ENCODE measurements at regions not wholly inside any gene's neighbourhood (a gene's known extent, or its start where the extent isn't known, plus 50 kb on each side); places are given as distances from the start of the nearest gene placed in this dataset.

DNA sequence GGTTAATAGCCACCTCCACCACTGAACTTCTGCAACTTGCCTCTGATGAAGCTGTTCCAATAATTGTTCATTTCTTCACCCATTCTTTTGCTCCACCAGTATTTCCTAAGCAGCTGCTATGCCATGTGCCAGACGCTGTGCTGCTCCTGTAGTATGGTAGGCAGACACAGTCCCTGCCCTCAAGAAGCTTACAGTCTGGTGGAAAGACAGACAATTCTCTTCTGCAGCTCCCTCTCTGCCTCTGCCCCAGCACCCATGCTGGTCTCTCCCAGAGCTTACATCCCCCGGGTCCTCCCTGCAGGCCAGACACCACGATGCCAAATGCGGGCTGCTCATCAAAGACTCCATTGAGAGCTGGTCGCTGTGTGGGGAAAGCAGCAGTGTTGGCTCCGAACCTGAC is 111.6 kb upstream of the ESRRB start:
- TF ChIP-seq, protein P1, sequence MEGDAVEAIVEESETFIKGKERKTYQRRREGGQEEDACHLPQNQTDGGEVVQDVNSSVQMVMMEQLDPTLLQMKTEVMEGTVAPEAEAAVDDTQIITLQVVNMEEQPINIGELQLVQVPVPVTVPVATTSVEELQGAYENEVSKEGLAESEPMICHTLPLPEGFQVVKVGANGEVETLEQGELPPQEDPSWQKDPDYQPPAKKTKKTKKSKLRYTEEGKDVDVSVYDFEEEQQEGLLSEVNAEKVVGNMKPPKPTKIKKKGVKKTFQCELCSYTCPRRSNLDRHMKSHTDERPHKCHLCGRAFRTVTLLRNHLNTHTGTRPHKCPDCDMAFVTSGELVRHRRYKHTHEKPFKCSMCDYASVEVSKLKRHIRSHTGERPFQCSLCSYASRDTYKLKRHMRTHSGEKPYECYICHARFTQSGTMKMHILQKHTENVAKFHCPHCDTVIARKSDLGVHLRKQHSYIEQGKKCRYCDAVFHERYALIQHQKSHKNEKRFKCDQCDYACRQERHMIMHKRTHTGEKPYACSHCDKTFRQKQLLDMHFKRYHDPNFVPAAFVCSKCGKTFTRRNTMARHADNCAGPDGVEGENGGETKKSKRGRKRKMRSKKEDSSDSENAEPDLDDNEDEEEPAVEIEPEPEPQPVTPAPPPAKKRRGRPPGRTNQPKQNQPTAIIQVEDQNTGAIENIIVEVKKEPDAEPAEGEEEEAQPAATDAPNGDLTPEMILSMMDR (IDR thresholded peaks at IDR 0.05; ENCODE audit: low read depth, low read length, missing control alignments): no peak
- DNase-seq (ENCODE audit: low read depth): no peak
- no peak overlapping the region for H3K4me3 ChIP-seq (ENCODE audit: low read depth, low read length)

DNA sequence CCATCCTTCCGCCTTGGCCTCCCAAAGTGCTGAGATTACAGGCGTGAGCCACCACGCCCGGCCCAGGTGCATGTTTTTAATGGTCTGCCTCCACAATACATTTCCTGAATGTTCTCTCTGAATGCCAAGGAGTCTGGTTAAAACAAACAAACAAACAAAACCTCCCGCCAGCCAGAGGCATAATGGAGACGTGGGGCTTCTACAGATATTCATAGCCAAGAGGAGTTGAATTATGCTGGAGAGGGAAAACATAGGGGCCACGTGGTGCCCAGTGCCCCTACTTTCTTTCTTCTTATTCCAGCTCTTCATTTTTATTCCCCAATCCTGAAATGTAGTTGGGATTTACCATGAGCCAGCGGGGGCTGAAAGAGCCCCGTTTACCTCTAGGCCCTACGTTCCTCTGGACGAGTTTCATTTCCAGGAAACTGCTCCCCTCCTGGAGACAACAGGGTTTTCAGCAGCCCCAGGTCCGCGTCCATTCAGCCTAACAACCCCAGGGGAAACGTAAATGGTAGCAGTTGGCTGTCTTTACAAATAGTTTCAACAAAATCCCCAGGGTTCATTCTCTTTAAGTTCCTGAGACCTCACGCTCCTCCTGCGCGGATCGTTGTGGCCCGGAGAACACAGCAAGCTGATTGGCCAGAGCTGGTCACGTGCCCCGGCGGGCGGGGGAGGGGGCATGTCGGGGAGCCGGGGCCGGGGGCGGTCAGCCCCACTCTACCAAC is 108.5 kb upstream of the ESRRB start:
- TF ChIP-seq, protein P1 (IDR thresholded peaks at IDR 0.05; ENCODE audit: low read depth, low read length, missing control alignments): no peak
- peak overlapping the region; percentile 38 for H3K4me3 ChIP-seq (ENCODE audit: low read depth, low read length)
- no peak for DNase-seq (ENCODE audit: low read depth)

DNA sequence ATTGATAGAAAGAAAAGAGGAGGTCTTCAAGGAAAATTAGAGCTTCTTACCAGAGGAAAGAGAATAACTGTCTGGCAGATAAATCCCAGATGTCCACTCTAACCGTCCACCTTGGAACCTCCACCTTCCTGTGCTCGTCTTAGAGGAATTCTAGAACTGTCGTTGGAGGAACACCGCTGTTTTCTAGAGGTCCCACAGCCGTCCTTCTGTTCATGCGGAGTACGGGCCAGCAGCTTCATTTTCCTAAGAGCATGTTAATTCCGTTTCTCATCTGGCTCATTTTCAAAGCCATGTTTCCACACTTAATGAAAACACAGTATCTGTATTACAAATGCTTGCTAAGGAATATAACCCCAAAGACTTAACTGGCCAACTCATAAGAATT is 107.9 kb upstream of the ESRRB start:
- TF ChIP-seq, protein P1 (IDR thresholded peaks at IDR 0.05; ENCODE audit: low read depth, low read length, missing control alignments): no peak
- peak overlapping the region; percentile 16; the same call in 1 of the 2 replicates for H3K4me3 ChIP-seq (ENCODE audit: low read depth, low read length)
- DNase-seq (ENCODE audit: low read depth): no peak

DNA sequence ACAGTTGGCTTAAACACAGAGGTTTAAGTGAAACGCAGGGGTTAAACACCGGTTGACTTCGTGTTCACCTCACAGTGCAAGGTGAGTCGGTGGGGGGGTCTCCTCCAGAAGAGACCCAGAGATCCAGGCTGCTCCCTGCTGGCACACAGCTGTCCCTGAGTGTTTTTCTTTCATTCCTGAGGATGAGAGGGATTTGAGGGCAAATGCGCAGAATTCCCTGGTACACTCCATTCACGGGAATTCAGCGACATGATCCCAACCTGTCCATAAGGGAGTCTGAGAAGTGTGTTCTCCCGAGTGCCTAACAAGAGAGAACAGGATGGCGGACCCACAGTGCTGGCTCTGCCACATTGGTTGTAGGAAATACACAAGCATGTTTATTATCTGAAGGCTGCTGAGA is 107.2 kb upstream of the ESRRB start:
- TF ChIP-seq, protein P1 (IDR thresholded peaks at IDR 0.05; ENCODE audit: low read depth, low read length, missing control alignments): no peak
- H3K4me3 ChIP-seq (ENCODE audit: low read depth, low read length): no peak overlapping the region
- DNase-seq (ENCODE audit: low read depth): no peak

DNA sequence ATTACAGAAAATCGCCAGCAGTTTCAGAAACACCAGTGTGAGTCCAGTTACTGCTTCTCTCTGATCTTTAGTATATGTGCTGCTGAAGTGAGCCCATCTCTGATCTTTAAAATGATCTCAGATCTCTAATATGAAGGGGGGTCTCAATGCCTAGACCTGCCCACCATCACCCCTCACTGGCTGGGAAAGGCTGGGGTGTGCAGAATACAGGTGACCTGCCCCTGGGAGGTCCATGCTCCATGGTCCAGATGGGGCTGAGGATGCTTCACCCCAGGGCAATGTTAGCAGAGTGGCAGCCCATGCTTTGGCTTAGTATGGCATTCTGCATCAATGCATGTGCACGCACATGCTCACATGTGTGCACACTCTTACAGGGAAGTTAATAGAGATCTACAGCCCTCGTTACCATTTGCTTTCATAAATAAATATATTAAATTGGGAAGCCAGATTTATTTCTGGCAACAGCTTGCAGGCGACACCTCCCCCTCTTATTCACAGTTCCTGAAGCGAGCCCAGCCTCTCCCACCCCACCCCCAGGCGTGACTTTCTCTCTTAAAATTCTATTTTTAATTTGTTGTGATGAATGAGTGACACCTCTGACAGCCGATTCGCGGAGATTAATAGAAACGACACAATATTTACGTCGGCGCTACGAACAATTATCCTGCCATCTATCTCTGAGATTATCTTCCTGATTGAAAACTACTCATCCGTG is 104.7 kb upstream of the ESRRB start:
- TF ChIP-seq, protein P1 (IDR thresholded peaks at IDR 0.05; ENCODE audit: low read depth, low read length, missing control alignments): no peak
- no peak overlapping the region for H3K4me3 ChIP-seq (ENCODE audit: low read depth, low read length)
- DNase-seq (ENCODE audit: low read depth): no peak

DNA sequence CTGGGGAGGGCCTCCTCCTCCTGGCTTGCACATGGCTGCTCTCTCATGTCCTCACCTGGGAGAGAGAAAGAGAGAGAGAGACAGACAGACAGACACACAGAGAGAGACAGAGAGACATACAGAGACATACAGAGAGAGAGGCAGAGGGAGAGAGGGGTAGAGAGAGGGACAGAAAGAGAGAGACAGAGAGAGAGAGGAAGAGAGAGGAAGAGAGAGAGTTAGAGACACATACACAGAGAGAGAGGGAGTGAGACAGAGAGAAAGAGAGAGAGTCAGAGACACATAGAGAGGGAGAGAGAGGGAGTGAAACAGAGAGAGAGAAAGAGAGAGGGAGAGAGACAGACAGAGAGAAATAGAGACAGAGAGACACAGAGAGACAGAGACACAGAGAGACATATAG is 103.6 kb upstream of the ESRRB start:
- H3K4me3 ChIP-seq (ENCODE audit: low read depth, low read length): no peak overlapping the region
- DNase-seq (ENCODE audit: low read depth): no peak
- TF ChIP-seq, protein P1 (IDR thresholded peaks at IDR 0.05; ENCODE audit: low read depth, low read length, missing control alignments): no peak
